Erythroblast (primary cell): ENCODE measurements at regions not wholly inside any gene's neighbourhood (a gene's known extent, or its start where the extent isn't known, plus 50 kb on each side); places are given as distances from the start of the nearest gene placed in this dataset.

Source experiments
- DNase-seq, 2 experiments: peaks; one replicate each; lab custom pipeline; 2025; lab: John Stamatoyannopoulos, UW
- GATA1 ChIP-seq: IDR thresholded peaks from 2 replicates; pipeline ENCODE4 v1.6.1; 2011; ENCODE audit warnings: low read depth, mild to moderate bottlenecking, control low read depth, low read length, moderate library complexity
- POLR2A ChIP-seq: IDR thresholded peaks from 2 replicates; pipeline ENCODE4 v1.6.1; 2011; ENCODE audit warnings: mild to moderate bottlenecking, low read length

DNA sequence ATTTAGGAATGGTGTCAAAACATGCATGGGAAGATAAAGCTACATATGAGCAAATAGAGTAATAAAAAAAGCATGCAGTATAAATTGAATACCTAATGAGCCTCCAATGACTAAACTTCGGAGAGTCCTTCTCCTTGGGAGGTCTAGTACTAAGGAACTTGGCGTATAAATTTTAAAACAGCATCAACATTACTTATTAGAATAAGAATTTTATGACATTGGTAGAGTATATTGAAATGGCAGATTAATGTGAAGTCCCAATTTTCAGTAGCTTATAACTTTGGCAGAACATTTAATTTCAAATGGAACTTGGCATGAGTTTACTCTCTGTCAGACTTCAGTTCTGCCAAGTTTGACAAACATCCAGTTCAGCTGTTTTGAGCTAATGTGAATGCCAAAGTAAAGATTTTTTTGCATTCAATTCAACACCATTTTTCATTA lies 104.7 kb upstream of the RGS18 start:
- DNase-seq: no peak
- TF ChIP-seq POLR2A: no peak
- no peak for TF ChIP-seq GATA1

DNA sequence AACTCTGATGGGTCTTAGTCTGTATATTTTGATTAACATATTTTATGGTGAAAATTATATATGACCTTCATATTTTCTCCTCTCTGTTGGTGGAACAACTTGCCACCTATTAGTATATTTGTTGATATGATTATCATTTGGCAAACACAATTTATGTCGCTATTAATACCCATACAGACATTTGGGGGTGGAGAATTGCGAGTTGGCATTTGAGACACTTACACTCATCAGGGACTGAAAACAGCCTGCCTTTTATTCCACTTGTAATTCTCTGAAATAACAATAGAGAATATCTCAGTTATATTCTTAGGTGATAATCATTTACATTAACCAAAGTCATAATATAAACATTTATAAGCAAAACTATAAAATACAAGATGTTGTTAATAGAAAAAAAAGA lies 100.5 kb upstream of the RGS18 start:
- no peak for TF ChIP-seq POLR2A
- DNase-seq: no peak

DNA sequence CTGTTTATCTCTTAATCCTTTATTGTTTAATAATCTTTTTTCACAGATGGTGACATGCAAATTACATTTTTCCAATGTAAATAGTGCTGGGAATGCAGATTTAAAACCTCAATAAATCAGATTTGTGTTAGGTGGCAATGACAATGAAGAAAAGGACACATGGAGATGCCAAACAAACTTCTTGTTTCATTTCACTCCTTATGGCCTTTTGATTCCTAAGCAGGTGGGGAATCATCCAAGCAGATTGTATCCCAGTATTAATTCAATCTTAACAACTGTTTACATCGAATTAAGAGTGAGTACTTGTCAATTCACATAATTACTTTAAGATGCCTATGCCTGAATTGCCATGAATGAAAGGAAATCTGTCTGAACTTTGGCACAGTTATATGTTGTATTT lies 98.9 kb upstream of the RGS18 start:
- TF ChIP-seq POLR2A (no peak), GATA1 (no peak)
- no peak for DNase-seq

DNA sequence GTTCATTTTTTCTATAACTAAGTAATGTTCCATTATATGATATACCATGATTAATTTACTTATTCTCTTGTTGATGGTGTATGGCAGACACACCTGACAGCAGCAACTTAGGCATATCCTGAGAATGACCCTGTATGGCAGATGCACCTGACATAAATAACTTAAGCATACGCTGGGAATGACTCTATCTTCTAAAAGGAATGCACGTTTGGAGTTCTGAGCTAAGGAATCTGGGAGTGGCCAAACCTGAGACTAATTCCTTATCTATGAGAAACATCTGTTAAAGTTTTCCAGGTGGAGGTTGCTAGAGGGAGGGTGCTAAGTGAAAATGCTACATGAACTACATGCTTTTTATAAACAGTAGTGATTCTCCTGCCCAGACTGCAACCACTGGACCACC lies 96.7 kb upstream of the RGS18 start:
- TF ChIP-seq POLR2A (no peak), GATA1 (no peak)

DNA sequence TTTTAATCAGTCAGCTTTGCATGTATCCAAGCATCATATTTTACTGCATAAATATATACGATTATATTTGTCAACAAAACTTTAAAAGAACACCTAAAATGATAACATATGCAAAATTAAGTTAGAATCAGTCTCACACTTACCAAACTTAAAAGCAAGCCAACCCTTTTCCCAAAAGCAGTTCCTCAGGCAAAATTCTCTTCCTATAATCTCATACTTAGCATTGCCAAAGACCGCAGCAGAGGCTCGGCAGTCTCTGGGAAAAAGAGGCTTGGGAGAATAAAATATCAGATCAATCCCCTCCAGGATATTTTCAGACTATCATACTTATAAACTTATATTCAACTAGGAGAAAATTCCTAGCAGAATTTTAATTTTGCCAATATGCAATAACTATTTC lies 93.2 kb upstream of the RGS18 start:
- TF ChIP-seq GATA1 (no peak), POLR2A (no peak)
- no peak for DNase-seq

More for the DNA sequence above, 96.7 kb upstream of the RGS18 start:
- no peak for DNase-seq

DNA sequence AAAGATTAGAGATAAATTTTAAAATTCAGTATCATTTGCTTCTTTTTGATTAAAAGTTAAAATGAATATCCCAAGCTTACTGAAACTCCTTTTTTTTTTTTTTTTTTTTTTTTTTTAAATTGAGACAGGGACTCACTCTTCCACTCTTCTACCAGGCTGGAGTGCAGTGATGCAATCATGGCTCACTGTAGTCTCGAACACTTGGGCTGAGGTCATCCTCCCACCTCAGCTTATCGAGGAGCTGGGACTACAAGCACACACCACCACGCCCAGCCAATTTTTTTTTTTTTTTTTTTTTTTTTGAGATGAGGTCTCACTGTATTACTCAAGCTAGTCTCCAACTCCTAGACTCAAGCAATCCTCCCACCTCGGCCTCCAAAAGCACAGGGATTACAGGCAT lies 92.1 kb upstream of the RGS18 start:
- peak in 1 of 2 experiments; percentile 9 for DNase-seq
- no peak for TF ChIP-seq POLR2A
- no peak for TF ChIP-seq GATA1

DNA sequence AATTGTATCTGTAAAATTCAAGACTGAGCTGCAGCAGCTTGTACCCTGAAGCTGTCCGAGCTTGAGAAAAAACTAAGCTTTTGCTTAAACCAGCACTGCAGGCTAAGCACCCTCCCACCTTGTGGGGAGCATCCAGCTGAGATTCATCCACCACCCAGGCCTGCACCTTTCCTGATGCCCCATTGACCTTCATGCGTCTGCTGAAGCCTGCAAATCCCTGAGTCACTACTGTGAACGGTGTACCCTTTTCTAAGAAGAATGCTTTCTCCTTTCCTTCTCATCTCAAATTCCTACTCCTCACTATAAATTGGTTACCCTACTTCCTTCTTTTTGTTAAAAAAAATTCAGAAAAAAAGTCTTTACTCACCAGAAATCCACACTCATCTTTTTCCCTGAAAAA lies 90.9 kb upstream of the RGS18 start:
- no peak for TF ChIP-seq GATA1
- TF ChIP-seq POLR2A: no peak
- DNase-seq: no peak

DNA sequence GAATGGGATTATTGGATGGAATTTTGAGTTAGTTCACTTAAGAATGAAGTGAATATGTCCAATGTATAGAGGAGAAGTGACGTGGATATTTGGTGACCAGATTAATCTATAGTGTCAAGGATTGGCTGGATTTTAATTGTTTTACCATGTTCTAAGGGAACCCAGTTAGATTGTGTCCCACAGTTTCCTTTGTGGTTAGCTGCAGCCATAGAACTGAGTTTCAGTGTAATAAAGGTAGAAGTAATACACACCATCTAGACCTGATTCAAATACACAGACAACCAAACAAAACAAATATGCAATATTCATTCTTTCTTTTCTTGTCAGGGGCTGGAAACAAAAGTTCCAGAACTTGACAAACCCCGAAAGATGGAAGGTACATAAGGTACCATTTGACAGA lies 88.0 kb upstream of the RGS18 start:
- no peak for DNase-seq
- no peak for TF ChIP-seq POLR2A
- TF ChIP-seq GATA1: no peak

DNA sequence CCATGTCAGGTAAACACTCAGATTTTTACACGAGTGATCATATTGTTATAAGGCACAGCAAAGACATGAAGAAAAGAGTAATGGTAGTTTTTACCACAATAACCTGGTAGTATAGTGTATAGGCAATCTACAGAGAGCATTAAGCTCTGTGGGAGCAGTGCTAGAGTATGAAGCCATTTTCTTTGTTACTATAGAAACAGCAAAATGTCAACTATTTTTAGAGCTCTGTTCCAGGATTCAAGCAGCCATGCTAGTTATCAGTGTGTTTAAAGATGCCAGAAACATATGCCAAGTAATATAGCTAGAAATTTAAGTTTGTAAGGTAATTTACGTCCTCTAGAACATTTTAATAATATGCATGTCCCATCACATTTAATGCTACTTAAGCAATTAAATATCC lies 77.6 kb upstream of the RGS18 start:
- no peak for TF ChIP-seq POLR2A
- TF ChIP-seq GATA1: no peak
- no peak for DNase-seq

DNA sequence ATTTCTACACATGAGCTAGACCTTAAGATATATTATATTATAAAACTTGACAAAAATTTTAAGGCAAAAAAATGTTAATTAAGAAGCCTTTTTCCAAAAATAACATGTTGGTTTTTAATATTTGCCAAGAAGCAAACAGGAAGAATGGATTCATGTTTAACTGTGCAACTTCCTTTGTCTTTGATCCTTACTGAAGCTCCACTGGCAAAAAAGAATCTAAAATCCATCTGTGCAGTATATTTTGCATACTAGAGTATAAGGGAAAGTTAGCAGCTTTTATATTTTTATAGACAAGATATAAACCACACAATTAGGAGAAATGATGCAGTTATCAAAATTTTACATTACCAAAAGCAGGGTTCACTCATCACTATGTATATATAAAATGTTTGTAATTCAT lies 76.9 kb upstream of the RGS18 start:
- TF ChIP-seq GATA1 (no peak), POLR2A (no peak)
- DNase-seq: no peak

DNA sequence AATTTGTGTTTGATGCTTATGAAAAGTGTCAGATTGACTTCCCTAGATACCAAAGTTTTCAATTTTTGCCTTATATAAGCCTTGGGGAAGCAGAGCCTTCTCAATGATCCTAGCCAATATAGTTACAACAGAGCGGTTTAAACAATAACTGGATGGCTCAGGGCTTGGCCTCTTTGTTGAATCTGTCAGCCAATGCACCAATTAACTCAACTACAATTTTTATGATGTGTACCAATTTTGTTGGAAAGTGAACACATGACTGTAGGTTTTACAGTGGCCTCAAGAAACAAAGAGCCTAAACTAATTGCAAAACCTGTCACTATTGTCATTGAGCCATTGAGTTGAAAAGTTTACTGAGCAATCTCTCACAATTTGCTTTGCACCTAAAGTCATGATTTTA lies 71.6 kb upstream of the RGS18 start:
- no peak for DNase-seq
- no peak for TF ChIP-seq POLR2A
- no peak for TF ChIP-seq GATA1

DNA sequence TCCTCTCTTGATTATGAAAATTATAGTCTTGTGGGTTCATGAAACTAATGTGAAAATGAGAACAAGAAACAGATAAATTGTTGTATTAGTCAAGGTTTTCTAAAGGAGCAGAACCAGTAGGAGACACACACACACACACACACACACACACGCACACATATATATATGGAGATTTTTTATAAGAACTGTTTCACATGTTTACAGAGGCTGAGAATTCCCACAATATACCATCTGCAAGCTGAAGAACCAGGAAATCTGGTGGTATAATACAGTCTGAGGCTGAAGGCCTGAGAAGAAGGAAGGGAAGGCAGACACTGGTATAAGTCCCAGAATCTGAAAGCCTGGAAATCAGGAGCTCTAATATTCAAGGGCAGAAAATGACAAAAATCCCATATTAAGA lies 70.9 kb upstream of the RGS18 start:
- no peak for DNase-seq
- no peak for TF ChIP-seq POLR2A
- TF ChIP-seq GATA1: no peak

DNA sequence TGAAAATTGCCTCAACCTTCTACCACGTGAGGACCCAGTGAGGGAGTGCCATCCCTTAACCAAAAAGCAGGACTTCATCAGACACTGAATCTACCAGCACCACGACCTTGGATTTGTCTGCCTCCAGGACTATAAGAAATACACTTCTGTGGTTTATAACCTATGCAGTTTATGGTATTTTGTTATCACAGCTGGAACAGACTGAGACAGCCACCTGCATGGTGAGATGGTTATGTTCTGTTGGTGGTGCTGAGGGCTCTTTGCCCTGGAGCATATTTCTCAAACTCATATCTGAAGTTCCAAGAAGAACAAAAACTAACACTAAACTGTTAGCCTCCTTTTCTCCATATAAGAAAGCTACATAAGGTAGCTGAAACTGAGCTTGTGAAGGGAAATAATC lies 69.8 kb upstream of the RGS18 start:
- DNase-seq: no peak
- no peak for TF ChIP-seq POLR2A
- no peak for TF ChIP-seq GATA1

DNA sequence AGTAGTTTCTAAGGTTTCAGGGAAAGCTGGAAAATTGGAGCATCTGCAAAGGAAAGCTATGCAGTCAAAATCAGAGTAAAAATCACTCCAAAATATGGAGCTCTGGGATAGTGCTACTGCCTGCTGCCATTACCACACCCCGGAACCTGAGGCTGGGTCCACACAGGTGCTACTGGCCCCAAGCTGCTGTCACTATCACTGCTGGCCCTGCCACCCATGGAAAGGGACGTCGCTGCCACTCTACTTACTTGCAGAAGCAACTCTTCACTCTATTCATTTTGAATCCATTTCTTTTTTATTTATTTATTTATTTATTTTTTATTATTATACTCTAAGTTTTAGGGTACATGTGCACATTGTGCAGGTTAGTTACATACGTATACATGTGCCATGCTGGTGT lies 60.3 kb upstream of the RGS18 start:
- no peak for TF ChIP-seq POLR2A
- no peak for TF ChIP-seq GATA1
- no peak for DNase-seq

DNA sequence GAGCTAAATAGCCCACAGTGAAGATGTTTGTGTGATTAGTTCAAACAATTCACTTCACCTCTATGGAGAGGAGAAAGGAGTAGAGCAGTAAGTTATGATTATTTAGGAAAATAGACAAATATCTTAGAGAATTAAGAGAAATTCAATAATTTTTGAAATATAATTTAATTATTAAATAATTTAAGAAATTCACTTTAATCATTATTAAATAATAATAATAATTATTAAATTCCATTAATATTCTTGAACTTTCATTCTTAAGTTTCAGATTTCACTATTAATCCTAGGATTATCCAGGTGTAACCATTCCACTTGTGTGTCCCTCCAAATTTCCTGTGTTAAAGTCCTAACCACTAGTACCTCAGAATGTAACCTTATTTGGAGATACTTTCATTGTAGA lies 58.9 kb upstream of the RGS18 start:
- DNase-seq: no peak
- TF ChIP-seq POLR2A (no peak), GATA1 (no peak)
